Common myeloid progenitor, CD34-positive (primary cell): ENCODE measurements at regions not wholly inside any gene's neighbourhood (a gene's known extent, or its start where the extent isn't known, plus 50 kb on each side); places are given as distances from the start of the nearest gene placed in this dataset.

ENCODE experiments used
- CTCF ChIA-PET: fragments of 350-600 bp; sonication (Branson Sonifier 250); formaldehyde crosslinking; loops from one replicate; lab custom pipeline; 2021; ENCODE audit warnings: antibody characterized with exemption; lab: Charles Lee
- POLR2A ChIA-PET: fragments of 350-600 bp; sonication (Branson Sonifier 250); formaldehyde crosslinking; loops from one replicate; lab custom pipeline; 2021; ENCODE audit warnings: antibody characterized with exemption; lab: Charles Lee
- DNase-seq, 3 donors: peaks; one replicate each; pipeline versions ENCODE4 v3.0.0 to v3.0.0-alpha.2; 2013
- H3K27ac ChIP-seq, 2 experiments: 1 replicate in 1 of 2; 2 replicates in 1 of 2; pipeline ENCODE4 v1.7.0; 2013; ENCODE audit warnings: inconsistent platforms in 2 of 2, low read length in 2 of 2, mild to moderate bottlenecking in 2 of 2, low read depth in 1 of 2, moderate library complexity in 1 of 2; ENCODE audit not compliant: severe bottlenecking in 2 of 2, insufficient read depth in 1 of 2, poor library complexity in 1 of 2
- H3K27me3 ChIP-seq, 5 experiments: replicated peaks in 2 of 5; 1 replicate in 3 of 5; 2 replicates in 2 of 5; pipeline versions ENCODE4 v1.6.1 to v1.7.0; 2013; ENCODE audit warnings: low read length in 4 of 5, mild to moderate bottlenecking in 2 of 5, moderate library complexity in 2 of 5, inconsistent platforms in 1 of 5; ENCODE audit not compliant: insufficient read depth in 5 of 5, control insufficient read depth in 4 of 5
- H3K36me3 ChIP-seq, 4 experiments: 1 replicate in 2 of 4; 2 replicates in 2 of 4; pipeline versions ENCODE4 v1.6.1 to v1.7.0; 2013; ENCODE audit warnings: low read length in 3 of 4, control low read depth in 1 of 4, mild to moderate bottlenecking in 1 of 4; ENCODE audit not compliant: control insufficient read depth in 4 of 4, insufficient read depth in 4 of 4
- H3K4me1 ChIP-seq, 4 experiments: 1 replicate in 3 of 4; 2 replicates in 1 of 4; pipeline versions ENCODE4 v1.6.1 to v1.7.1; 2013; ENCODE audit warnings: low read length in 3 of 4, mild to moderate bottlenecking in 3 of 4, control low read depth in 1 of 4, inconsistent platforms in 1 of 4, moderate library complexity in 1 of 4; ENCODE audit not compliant: control insufficient read depth in 4 of 4, insufficient read depth in 4 of 4; ENCODE audit errors: control extremely low read depth in 1 of 4
- H3K4me3 ChIP-seq, 7 experiments: 1 replicate in 4 of 7; 2 replicates in 3 of 7; pipeline versions ENCODE4 v1.5.1 to v1.7.0; 2013; ENCODE audit warnings: mild to moderate bottlenecking in 7 of 7, low read length in 6 of 7, moderate library complexity in 6 of 7, inconsistent platforms in 2 of 7, low read depth in 2 of 7, control low read depth in 1 of 7; ENCODE audit not compliant: insufficient read depth in 4 of 7, control insufficient read depth in 1 of 7; ENCODE audit errors: extremely low read depth in 1 of 7
- H3K9me3 ChIP-seq, 5 experiments: 1 replicate in 4 of 5; 2 replicates in 1 of 5; pipeline versions ENCODE4 v1.6.1 to v1.7.1; 2013; ENCODE audit warnings: low read length in 4 of 5, mild to moderate bottlenecking in 2 of 5, inconsistent platforms in 1 of 5, low read depth in 1 of 5, moderate library complexity in 1 of 5; ENCODE audit not compliant: control insufficient read depth in 4 of 5, insufficient read depth in 2 of 5; ENCODE audit errors: control extremely low read depth in 1 of 5
- WGBS: methylation state at CpG from one replicate; pipeline ENCODE4 v1.1.5; 2013; ENCODE audit not compliant: insufficient coverage; 5-methylcytosine and 5-hydroxymethylcytosine counted together

DNA sequence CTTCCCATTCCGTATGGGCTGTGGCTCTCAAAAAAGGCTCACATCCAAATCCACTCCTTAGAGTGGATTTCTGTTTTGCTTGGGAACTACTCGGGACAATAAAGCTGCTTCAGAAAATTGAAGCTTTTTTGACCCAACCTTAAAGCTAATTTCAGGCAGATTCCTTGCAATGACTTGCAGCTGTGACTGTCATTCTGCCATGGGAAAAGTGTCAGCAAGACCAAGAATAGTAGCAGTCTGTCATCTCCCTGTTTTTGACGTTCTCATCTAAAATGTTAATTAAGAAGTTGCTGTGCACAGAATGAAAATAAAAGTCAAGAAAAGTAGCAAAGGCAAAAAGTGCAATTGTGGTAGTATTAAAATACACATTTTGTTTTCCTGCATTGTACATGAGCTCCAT, 304.7 kb downstream of the COG6 start:
- H3K27ac ChIP-seq, result no peak overlapping the region
- H3K9me3 ChIP-seq, result no peaks in the 10 kb centered on the region
- H3K27me3 ChIP-seq, result no peaks in the 10 kb centered on the region
- no peaks in the 10 kb centered on the region for H3K36me3 ChIP-seq
- H3K4me1 ChIP-seq, result peaks cover 0 to 7% (median 0%) of the 10 kb centered on the region in 4 experiments
- no peak for DNase-seq
- WGBS, result 88% methylated on average over 3 of the region's 3 CpGs
- ChIA-PET CTCF (interaction anchor here (0.8 kb wide), 1 partner anchor 43 kb away, joined by 3 read pairs; no protein-coding TSS in a partner anchor), POLR2A (no interaction called here)
- H3K4me3 ChIP-seq, result no peak overlapping the region

DNA sequence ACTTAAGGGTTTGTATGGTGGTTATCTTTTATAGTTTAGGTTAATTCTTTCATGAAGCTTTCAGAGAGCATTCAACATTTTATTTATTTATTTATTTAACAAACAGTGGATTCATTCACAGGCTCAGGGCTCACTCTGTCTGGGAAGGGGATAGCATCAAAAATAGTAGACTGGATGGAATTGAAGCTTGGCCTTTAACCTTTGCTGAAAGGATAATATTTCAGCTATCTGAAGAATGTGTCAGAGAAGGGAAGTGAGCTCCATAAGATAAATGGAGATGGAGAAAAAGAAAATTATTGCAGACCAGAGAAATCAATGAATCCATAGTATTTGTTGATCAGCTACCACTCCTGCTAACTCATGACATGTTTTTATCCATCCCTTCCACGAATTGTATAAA, 305.6 kb downstream of the COG6 start:
- Histone ChIP-seq H3K27me3 (no peaks in the 10 kb centered on the region), H3K4me3 (no peak overlapping the region), H3K36me3 (no peaks in the 10 kb centered on the region), H3K27ac (no peak overlapping the region), H3K4me1 (peaks cover 0 to 7% (median 0%) of the 10 kb centered on the region in 4 experiments), H3K9me3 (no peaks in the 10 kb centered on the region)
- ChIA-PET POLR2A (no interaction called here), CTCF (no interaction called here)
- WGBS, result 100% methylated on average over 1 of the region's 1 CpG
- DNase-seq, result no peak

GRCh38 chr13:39963612-39964011, 308.1 kb downstream of the COG6 start:
- CTCF ChIA-PET, result interaction anchor here (1.2 kb wide), 1 partner anchor 21 kb away, joined by 3 read pairs; no protein-coding TSS in a partner anchor

DNA sequence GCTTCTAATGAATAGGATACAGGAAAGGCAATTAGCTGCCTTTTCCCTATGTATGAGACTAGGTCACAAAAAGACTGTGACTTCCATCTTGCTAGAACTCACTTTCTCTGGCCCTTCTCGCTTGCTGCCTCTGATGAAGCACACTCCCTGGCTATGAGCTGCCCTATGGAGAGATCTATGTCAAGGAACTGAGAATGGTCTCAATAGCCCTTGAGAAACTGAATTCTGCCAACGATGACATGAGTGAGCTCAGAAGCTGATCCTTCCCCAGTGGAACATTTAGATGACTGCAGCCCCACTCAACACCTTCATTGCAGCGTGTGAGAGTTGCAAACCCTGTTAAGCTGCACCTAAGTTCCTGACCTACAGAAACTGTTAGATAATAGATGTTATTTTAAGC, 309.8 kb downstream of the COG6 start:
- 100% methylated on average over 2 of the region's 3 CpGs for WGBS
- POLR2A ChIA-PET, result no interaction called here

More at GRCh38 chr13:39963612-39964011, 308.1 kb downstream of the COG6 start:
- Histone ChIP-seq H3K4me3 (no peak overlapping the region), H3K36me3 (no peaks in the 10 kb centered on the region), H3K27ac (no peak overlapping the region), H3K27me3 (no peaks in the 10 kb centered on the region), H3K9me3 (no peaks in the 10 kb centered on the region), H3K4me1 (no peaks in the 10 kb centered on the region)
- WGBS, result no CpG with 5 or more reads among the region's 1 CpG
- POLR2A ChIA-PET, result no interaction called here
- DNase-seq, result no peak

DNA sequence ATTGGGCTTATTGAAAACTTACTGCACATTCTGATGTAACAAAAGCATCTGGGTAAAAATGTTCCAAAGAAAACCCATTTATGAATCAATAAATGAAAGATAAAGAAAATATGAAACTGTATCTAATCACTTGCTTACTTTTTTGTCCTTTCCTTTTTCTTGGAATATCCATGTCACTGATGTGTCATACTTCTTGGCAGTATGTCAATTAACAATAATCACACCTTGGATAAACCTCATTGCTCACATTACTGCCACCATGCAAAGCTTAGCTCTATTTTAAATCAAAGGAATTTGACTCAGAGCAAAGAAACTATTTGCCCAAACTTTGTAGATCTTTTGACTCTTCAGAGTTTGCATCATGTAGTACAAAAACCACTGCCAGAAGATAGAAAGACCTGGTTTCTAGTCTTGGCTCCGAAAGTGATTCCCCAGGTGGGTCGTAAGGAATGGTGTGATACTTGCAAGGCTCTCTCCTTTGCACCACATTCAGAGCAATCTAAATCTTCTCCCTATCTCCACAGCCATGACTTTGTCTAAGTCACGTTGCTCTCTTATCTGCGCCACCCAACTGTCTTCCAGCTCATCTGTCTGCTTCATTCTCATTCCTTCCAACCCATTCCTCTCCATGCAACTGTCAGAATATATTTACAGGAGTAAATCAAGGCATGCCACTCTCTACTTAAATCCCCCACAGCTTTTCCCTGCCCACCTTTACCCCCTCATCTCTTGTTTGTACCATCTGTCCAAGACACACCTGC, 311.9 kb downstream of the COG6 start:
- Histone ChIP-seq H3K4me1 (no peaks in the 10 kb centered on the region), H3K36me3 (no peaks in the 10 kb centered on the region), H3K4me3 (no peak overlapping the region), H3K27ac (no peak overlapping the region), H3K9me3 (no peaks in the 10 kb centered on the region), H3K27me3 (no peaks in the 10 kb centered on the region)
- no peak for DNase-seq
- WGBS, result 97% methylated on average over 4 of the region's 4 CpGs
- CTCF ChIA-PET, result interaction anchor here (0.6 kb wide), 1 partner anchor 221 kb away, joined by 3 read pairs; no protein-coding TSS in a partner anchor
- POLR2A ChIA-PET, result no interaction called here

More for the DNA sequence above, 309.8 kb downstream of the COG6 start:
- no peak overlapping the region for H3K27ac ChIP-seq
- no peak overlapping the region for H3K4me3 ChIP-seq
- no peaks in the 10 kb centered on the region for H3K27me3 ChIP-seq
- no peak for DNase-seq
- CTCF ChIA-PET, result interaction anchor here (0.6 to 1.2 kb wide), 3 partner anchors 10 to 104 kb away, joined by 3 read pairs; no protein-coding TSS in a partner anchor
- no peaks in the 10 kb centered on the region for H3K9me3 ChIP-seq
- no peaks in the 10 kb centered on the region for H3K4me1 ChIP-seq
- no peaks in the 10 kb centered on the region for H3K36me3 ChIP-seq

DNA sequence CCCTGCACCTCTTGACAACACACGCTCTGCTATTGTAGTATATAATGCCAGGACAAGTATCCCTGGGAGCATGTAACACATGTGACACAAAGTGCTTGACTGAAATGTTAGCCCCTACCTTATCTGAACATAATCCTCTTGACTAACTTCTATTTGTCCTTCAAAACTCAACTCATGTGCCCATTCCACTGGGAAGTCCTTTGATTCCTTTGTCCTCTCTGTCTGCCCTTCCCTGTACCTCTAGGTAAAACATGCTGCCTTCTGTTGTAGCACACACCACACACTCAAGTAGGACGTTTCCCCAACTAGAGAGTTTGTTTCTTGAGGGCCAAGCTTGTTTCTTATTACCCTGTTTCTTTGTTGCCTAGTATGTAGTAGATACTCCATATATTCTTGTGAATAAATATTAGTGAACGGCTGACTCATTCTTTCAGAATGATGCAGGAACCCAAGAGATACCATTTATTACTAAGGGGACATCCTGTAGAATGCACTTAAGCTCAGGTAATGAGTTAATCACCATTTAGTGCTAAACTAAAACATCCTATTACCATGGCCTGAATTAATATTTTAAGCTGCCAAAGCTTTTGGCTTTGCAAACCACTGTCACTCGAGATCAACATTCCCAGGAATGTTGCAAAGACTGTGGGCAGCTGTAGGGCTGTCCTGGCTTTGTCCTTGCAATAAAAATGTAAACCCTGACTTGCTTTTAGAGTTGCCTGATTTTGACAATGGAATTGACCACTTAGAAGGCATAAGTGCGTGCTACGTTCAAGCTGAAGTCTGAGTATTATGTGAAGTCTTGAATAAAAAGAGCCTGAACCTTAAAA, 313.4 kb downstream of the COG6 start:
- 100% methylated on average over 4 of the region's 6 CpGs for WGBS
- no peaks in the 10 kb centered on the region for H3K9me3 ChIP-seq
- DNase-seq, result no peak
- ChIA-PET POLR2A (no interaction called here), CTCF (interaction anchor here (1.9 kb wide), 1 partner anchor 26 kb away, joined by 8 read pairs; no protein-coding TSS in a partner anchor)
- no peaks in the 10 kb centered on the region for H3K4me1 ChIP-seq
- H3K4me3 ChIP-seq, result no peak overlapping the region
- no peaks in the 10 kb centered on the region for H3K27me3 ChIP-seq
- H3K36me3 ChIP-seq, result no peaks in the 10 kb centered on the region
- H3K27ac ChIP-seq, result no peak overlapping the region
